Neural progenitor cell (in vitro differentiated cells): ENCODE measurements at regions not wholly inside any gene's neighbourhood (a gene's known extent, or its start where the extent isn't known, plus 50 kb on each side); places are given as distances from the start of the nearest gene placed in this dataset.

Experiments used
- CTCF ChIP-seq: fragments of 200-600 bp; sonication (generic); IDR thresholded peaks from 2 replicates; pipeline ENCODE4 v1.5.1; 2017; ENCODE audit warnings: antibody characterized with exemption, mild to moderate bottlenecking
- EZH2 ChIP-seq: fragments of 200-600 bp; sonication (generic); IDR thresholded peaks from 2 replicates; pipeline ENCODE4 v1.6.1; 2017; ENCODE audit warnings: antibody characterized with exemption, mild to moderate bottlenecking, moderate library complexity
- EZH2phosphoT487 ChIP-seq: fragments of 200-600 bp; sonication (generic); IDR thresholded peaks from 2 replicates; pipeline ENCODE4 v1.6.1; 2017; ENCODE audit warnings: antibody characterized with exemption

- TF ChIP-seq CTCF (no peak), EZH2 (no peak), EZH2phosphoT487 (no peak)
Observed at GRCh38 chr9:87259543-87260518, 237.8 kb upstream of the DAPK1 start.
